Inflammatory macrophage (primary cell): ENCODE measurements at regions not wholly inside any gene's neighbourhood (a gene's known extent, or its start where the extent isn't known, plus 50 kb on each side); places are given as distances from the start of the nearest gene placed in this dataset.

Experiments used
- DNase-seq, 2 donors: peaks; one replicate each; pipeline ENCODE4 v3.0.0-alpha.2; 2020 to 2022

- no peak for DNase-seq
Measured at GRCh38 chr5:96157841-96158291, 196.2 kb upstream of the ELL2 start.

DNA sequence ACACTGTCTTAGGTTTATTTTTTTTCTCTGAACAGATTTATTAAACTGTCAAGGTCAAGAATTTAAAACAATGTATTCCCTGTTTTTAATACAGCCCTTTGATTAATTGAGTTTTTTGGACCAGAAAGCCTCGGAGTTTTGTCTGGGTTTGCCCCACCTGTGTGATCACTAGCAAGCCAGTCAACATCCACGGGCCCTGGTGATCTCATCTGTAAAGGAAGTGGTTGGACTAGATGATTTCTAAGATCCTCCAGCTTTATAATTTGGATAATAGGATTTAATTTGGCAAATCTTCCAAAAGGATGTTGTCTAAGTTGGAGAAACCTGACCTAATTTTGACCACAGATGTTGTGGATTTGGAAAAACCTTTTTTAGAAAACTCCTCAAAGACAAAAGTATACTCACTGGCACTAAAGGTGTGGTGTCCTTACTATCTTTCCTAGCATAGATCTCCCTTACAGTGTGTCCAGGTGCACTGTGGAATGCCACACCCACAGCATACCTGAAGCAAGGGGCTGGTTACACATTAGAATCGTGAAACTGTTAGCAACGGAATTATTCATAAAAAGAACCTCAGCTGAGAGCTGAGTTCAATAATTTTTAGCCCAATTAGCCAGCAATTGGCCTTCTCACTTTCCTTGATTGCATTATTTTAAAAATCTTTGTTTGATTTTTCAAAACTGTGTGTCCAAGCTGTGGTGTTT lies 195.6 kb upstream of the ELL2 start:
- DNase-seq, result no peak

DNA sequence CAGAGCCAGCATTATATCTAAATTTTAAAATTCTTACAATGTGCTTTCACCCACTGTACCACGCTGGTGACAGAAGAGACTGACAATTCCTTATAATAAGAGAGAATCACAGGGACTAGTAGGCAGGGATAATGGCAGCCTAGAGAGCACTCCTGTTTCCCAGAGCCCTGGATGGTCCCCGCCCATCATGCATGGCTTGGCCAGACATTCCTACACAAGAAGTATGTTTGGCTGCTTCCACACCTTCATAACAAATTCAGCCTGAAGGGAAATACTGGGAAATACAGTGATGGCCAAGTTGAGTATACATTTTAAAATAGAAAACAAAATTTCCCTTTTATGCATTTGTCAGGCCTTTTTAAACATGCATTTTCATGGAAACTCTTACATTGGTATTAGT lies 193.5 kb upstream of the ELL2 start:
- DNase-seq, result no peak

- DNase-seq, result peak; percentile 68 to 71
Measured at GRCh38 chr5:96151891-96152290, 190.2 kb upstream of the ELL2 start.

GRCh38 chr5:96150007-96150406 lies 188.4 kb upstream of the ELL2 start:
- DNase-seq, result no peak

DNA sequence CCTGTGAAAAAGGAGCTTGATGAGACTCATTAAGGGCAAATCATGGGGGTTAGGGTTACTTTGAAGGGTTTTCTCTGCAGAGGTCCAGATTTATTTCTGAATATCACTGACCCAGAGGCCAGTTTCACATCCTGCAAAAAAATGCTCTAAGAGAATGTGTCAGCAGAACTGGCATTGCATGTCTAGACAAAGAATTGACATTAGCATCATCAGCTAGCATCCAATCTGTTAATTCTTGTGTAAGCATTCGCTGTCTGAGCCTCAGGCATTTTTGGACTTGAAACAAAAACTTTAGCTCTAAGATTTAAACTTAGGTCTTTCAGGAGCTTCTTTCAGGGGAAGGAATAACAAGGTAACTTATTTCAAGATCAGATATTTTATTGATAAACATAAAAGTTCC lies 187.9 kb upstream of the ELL2 start:
- DNase-seq, result peak; percentile 5 to 22

GRCh38 chr5:96149021-96149420 lies 187.4 kb upstream of the ELL2 start:
- DNase-seq, result no peak

DNA sequence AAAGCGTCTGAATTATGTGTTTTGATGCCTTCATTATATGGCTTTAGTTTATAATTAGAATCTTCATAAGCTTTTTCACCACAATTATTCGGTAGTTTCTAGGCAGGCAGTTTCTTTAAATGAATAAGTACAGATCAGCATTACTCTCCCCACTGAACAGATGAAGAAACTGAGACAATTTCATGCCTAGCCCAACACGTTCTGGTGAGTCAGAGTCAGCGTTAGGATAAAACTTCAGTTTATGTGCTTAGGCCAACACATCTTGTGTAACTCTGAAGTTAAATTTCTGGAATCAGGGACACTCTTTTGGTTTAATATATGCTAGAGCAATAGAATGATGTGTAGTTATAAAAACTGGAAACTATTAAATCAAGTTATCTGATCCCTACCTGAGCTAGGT lies 186.7 kb upstream of the ELL2 start:
- no peak for DNase-seq

- DNase-seq, result no peak
Measured at GRCh38 chr5:96147866-96148265, 186.2 kb upstream of the ELL2 start.

- DNase-seq, result peak; percentile 91 to 92
Measured at GRCh38 chr5:96146675-96147074, 185.0 kb upstream of the ELL2 start.

GRCh38 chr5:96144289-96144688 lies 182.6 kb upstream of the ELL2 start:
- DNase-seq, result no peak

DNA sequence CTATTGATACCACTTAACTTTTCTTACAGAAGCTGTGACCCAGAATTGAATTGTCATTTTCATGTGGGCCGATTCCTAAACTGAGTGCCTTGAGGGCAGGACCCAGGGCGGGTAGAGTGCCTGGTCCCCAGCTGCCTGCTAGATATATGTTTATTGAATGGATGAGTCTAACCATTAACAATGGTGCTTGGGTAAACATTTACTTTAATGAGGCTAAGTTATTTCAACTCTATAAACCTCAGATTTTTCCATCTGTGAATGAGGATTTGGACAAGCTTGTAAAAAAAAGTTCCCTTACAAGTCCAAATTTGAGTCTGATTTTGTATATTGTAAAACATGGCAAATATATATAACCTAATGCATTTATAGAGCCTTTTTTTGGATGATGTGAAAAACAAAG lies 181.8 kb upstream of the ELL2 start:
- no peak for DNase-seq

- DNase-seq, result peak; percentile 34 to 69
Measured at GRCh38 chr5:96142786-96143434, 181.3 kb upstream of the ELL2 start.

DNA sequence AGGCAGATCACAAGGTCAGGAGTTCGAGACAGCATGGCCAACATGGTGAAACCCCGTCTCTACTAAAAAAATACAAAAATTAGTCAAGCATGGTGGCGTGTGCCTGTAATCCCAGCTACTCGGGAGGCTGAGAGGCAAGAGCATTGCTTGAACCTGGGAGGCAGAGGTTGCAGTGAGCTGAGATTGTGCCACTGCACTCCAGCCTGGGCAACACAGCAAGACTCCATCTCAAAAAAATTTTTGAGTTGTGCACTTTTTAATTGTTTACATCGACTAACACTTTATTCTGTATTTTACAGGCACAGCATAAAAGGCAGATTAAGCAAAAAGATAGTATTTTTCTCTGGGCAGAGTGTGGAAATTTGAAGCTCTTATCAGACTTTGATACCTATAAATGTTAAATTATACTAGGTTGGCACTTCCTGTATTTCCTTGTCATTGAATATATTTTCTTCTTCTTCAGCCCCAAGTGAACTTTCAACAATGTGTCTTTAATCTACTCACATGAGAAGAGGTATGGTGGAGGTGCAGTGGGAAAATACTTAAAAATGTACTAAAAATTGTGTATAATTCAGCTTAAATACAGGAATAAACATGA lies 180.6 kb upstream of the ELL2 start:
- DNase-seq, result no peak

DNA sequence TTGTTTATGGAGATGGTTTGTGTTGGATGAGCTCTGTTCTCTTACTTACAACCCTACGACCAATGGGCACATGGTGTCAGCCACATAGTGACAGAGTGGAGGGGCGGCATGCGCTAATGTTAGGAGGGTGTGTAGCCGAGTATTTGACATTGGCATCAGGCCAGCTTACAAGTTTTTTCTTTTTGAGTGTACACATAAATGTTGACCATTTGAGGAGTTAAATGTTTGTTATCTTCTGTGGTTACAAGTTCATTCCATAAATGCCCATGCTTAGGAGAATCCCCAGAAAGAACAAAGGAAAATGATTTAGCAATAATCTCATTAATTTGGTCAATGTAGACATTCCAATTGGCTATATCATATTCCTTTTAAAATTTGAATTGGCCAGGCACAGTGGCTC lies 180.1 kb upstream of the ELL2 start:
- DNase-seq, result no peak

DNA sequence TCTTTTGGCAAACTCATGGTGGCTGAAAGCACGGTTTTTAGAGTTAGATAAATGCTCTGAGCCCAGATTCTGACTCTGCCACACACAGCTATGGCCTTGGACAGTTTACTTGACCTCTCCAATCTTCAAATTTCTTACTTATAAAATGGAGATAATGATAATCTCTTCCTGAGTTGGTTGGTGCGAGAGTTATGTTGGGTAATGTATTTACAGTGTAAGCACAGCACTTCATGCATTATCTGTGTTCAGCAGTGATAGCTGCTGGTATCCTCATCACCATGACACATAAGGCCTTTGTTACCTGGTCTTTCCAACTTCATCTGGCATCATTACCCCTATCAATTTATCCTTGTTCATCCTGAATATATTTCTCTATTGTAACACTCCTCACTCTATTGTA lies 178.8 kb upstream of the ELL2 start:
- no peak for DNase-seq

- DNase-seq, result no peak
Measured at GRCh38 chr5:96140084-96140483, 178.4 kb upstream of the ELL2 start.

DNA sequence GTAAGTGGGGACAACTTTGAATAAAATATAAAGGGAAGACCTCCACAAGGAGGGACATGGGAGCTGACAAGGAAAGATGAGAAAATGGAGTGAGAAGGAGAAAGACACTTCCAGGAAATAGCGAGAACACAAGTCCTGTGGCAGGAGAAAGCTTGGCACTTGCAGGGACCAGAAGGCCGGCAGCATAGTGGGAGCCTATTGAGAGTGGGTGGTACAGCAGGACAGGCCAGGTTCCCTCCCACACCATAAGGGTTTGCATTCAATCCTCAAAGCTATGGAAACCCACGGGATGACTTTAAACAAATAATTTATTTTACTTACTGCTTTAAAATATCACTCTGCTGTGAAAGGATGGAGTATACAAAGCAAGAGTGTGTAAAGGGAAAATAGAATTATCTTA lies 173.2 kb upstream of the ELL2 start:
- DNase-seq, result no peak

DNA sequence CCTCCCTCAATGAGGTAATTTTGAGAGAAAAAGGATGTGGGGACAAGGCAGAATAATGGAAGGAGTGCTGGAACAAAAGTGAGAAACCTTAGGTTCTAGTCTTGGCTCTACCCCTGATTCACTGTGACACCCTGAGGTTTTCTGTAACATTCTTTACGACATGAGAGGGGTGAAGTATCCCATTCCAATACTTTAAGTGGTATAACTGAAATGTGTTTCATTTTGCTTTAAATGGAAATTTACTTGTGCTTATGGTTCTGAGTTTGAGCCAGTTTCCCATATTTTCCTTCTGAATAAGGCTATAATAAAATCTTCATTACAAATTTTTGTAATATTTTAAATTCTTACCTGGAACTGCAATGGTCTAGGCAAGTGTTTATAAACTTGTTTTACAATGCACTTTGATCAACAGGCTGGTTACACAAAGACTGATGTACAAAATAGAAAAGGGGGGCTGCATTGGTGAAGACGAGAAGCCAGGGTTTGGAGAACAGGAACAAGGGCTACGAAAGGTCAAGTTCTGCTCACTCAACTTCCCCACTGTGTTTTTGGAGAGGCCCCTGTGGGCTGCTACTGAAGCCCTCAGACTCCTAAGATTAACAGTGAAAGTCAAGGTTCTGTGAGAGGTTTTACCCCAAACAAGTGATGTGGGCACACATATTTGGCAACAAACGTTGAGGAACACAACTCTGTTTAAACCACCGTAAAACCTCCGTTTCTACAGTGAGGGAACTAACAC lies 171.9 kb upstream of the ELL2 start:
- DNase-seq, result peak; percentile 20 to 25

GRCh38 chr5:96129276-96129675 lies 167.6 kb upstream of the ELL2 start:
- no peak for DNase-seq

DNA sequence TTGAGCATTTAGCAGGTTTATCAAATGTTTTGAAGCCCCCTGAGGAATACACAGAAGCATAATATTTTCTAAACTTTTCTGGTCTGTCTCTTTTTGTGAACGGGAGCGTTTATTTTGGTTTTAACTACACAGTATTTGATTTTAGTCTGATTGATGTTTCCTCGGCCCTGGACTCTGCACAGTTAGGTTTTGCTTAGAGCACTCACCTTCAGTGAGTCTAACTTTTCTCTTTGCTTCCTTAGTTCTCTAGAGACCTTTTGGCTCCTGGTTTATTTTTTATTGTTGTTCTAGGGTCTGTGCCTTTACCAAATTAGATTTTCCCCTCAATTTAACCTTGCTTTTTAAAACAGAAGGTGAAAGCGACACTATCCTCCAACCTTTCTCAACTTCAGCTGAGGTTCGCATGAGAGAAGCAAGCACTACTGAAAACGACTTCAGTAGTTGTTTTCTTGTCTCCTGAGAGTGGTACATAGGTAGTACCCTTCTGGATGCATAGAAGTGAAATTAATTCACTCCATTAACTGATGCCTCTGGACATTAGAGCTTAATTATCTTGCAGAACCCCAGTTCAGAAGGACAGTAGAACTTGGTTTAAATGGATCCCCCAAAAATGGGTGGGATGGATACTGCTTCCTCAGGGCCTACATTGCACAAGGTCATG lies 166.7 kb upstream of the ELL2 start:
- no peak for DNase-seq

- no peak for DNase-seq
Measured at GRCh38 chr5:96127538-96127937, 165.9 kb upstream of the ELL2 start.
